B cell (primary cell): ENCODE measurements at regions not wholly inside any gene's neighbourhood (a gene's known extent, or its start where the extent isn't known, plus 50 kb on each side); places are given as distances from the start of the nearest gene placed in this dataset.

ENCODE experiments used
- ATAC-seq: fragments of 200-7000 bp; cut with Tn5 transposase; one replicate; pipeline ENCODE4 v1.10.0; 2021; ENCODE audit warnings: low read depth, mild to moderate bottlenecking, moderate number of reproducible peaks, moderate library complexity
- CTCF ChIA-PET: fragments of 350-600 bp; sonication (Branson Sonifier 250); formaldehyde crosslinking; loops from one replicate; lab custom pipeline; 2021; ENCODE audit warnings: antibody characterized with exemption, inconsistent platforms; lab: Charles Lee
- POLR2A ChIA-PET: fragments of 350-600 bp; sonication (Branson Sonifier 250); formaldehyde crosslinking; loops from one replicate; lab custom pipeline; 2021; ENCODE audit warnings: antibody characterized with exemption; lab: Charles Lee
- DNase-seq: peaks from one replicate; pipeline ENCODE4 v3.0.0; 2013
- H2AFZ ChIP-seq: 2 replicates; pipeline ENCODE4 v1.6.1; 2012; ENCODE audit warnings: mild to moderate bottlenecking, low read depth, low read length; ENCODE audit not compliant: insufficient read depth, poor library complexity, severe bottlenecking
- H3K27ac ChIP-seq, 2 donors: 1 replicate in 1 of 2; 2 replicates in 1 of 2; pipeline ENCODE4 v1.5.1; 2012 to 2013; ENCODE audit warnings: low read length in 2 of 2, mild to moderate bottlenecking in 2 of 2, moderate library complexity in 1 of 2
- H3K27me3 ChIP-seq, 4 experiments: fragments of 200-600 bp in 1 of 4; sonication (generic) in 1 of 4; replicated peaks in 1 of 4; 1 replicate in 2 of 4; 2 replicates in 2 of 4; pipeline versions ENCODE4 v1.6.1 to v1.7.0; 2013 to 2016; ENCODE audit warnings: low read length in 3 of 4, mild to moderate bottlenecking in 2 of 4, mixed read lengths in 1 of 4, moderate library complexity in 1 of 4; ENCODE audit not compliant: insufficient read depth in 4 of 4, control insufficient read depth in 3 of 4; ENCODE audit errors: control extremely low read depth in 1 of 4
- H3K36me3 ChIP-seq, 2 experiments: replicated peaks in 1 of 2; 1 replicate in 1 of 2; 2 replicates in 1 of 2; pipeline versions ENCODE4 v1.6.1 to v1.7.1; 2013; ENCODE audit warnings: low read length in 1 of 2; ENCODE audit not compliant: insufficient read depth in 2 of 2, control insufficient read depth in 1 of 2; ENCODE audit errors: control extremely low read depth in 1 of 2, extremely low read depth in 1 of 2
- H3K4me1 ChIP-seq, 2 donors: fragments of 200-600 bp in 1 of 2; sonication (generic) in 1 of 2; 1 replicate in 1 of 2; 2 replicates in 1 of 2; pipeline versions ENCODE4 v1.5.1 to v1.6.1; 2013 to 2017; ENCODE audit warnings: low read length in 2 of 2; ENCODE audit not compliant: control insufficient read depth in 2 of 2, insufficient read depth in 2 of 2
- H3K4me2 ChIP-seq: replicated peaks from 2 replicates; pipeline ENCODE3; 2012; ENCODE audit warnings: mild to moderate bottlenecking, low read depth, low read length; ENCODE audit not compliant: poor library complexity, severe bottlenecking
- H3K4me3 ChIP-seq, 5 experiments: fragments of 200-600 bp in 1 of 5; sonication (generic) in 1 of 5; 1 replicate in 3 of 5; 2 replicates in 2 of 5; pipeline versions ENCODE4 v1.5.1 to v1.7.0; 2011 to 2016; ENCODE audit warnings: low read length in 4 of 5, mild to moderate bottlenecking in 4 of 5, low read depth in 2 of 5, control low read depth in 1 of 5, moderate library complexity in 1 of 5; ENCODE audit not compliant: insufficient read depth in 1 of 5; ENCODE audit errors: control extremely low read depth in 1 of 5, extremely low read depth in 1 of 5
- H3K79me2 ChIP-seq: fragments of 200-600 bp; sonication (generic); one replicate; pipeline ENCODE4 v1.6.0; 2016; ENCODE audit warnings: low read length; ENCODE audit not compliant: control insufficient read depth, insufficient read depth
- H3K9ac ChIP-seq: fragments of 200-600 bp; sonication (generic); 2 replicates; pipeline ENCODE4 v1.6.1; 2017; ENCODE audit warnings: mild to moderate bottlenecking, low read length, moderate library complexity
- H3K9me3 ChIP-seq, 3 donors: one replicate each; pipeline versions ENCODE4 v1.6.1 to v1.7.1; 2013; ENCODE audit warnings: low read length in 2 of 3; ENCODE audit not compliant: control insufficient read depth in 2 of 3, insufficient read depth in 1 of 3; ENCODE audit errors: control extremely low read depth in 1 of 3
- H4K20me1 ChIP-seq: 2 replicates; pipeline ENCODE4 v1.6.0; 2012; ENCODE audit warnings: mild to moderate bottlenecking, low read length; ENCODE audit not compliant: insufficient read depth, control insufficient read depth, poor library complexity, severe bottlenecking
- H3K27ac Mint-ChIP-seq: one replicate; pipeline ENCODE4 v1.8.0; 2021; ENCODE audit warnings: mixed read lengths
- H3K27me3 Mint-ChIP-seq: one replicate; pipeline ENCODE4 v1.8.0; 2021; ENCODE audit warnings: mixed read lengths
- H3K4me1 Mint-ChIP-seq: one replicate; pipeline ENCODE4 v1.8.0; 2021; ENCODE audit warnings: mixed read lengths
- H3K4me3 Mint-ChIP-seq: one replicate; pipeline ENCODE4 v1.8.0; 2021; ENCODE audit warnings: mixed read lengths
- H3K9me3 Mint-ChIP-seq: one replicate; pipeline ENCODE4 v1.8.0; 2022; ENCODE audit warnings: mixed read lengths; ENCODE audit not compliant: insufficient read depth
- EZH2 ChIP-seq: IDR thresholded peaks from 2 replicates; pipeline ENCODE4 v1.6.1; 2012; ENCODE audit warnings: borderline replicate concordance, low read depth, mild to moderate bottlenecking, moderate library complexity, low read length; ENCODE audit not compliant: insufficient read depth, poor library complexity, severe bottlenecking
- WGBS: methylation state at CpG from one replicate; pipeline ENCODE4 v1.1.5; 2013; ENCODE audit warnings: missing lambda C conversion rate; ENCODE audit not compliant: insufficient coverage; 5-methylcytosine and 5-hydroxymethylcytosine counted together
- intact Hi-C: fragments of 100-400 bp; cut with micrococcal nuclease; formaldehyde crosslinking; loops from one replicate; pipeline ENCODE4 v1.10.0; 2022
- TF ChIP-seq, protein P1 (sequence below): fragments of 200-600 bp; IDR thresholded peaks from one replicate; pipeline ENCODE4 v1.8.0; 2022; ENCODE audit warnings: antibody characterized with exemption, mild to moderate bottlenecking

DNA sequence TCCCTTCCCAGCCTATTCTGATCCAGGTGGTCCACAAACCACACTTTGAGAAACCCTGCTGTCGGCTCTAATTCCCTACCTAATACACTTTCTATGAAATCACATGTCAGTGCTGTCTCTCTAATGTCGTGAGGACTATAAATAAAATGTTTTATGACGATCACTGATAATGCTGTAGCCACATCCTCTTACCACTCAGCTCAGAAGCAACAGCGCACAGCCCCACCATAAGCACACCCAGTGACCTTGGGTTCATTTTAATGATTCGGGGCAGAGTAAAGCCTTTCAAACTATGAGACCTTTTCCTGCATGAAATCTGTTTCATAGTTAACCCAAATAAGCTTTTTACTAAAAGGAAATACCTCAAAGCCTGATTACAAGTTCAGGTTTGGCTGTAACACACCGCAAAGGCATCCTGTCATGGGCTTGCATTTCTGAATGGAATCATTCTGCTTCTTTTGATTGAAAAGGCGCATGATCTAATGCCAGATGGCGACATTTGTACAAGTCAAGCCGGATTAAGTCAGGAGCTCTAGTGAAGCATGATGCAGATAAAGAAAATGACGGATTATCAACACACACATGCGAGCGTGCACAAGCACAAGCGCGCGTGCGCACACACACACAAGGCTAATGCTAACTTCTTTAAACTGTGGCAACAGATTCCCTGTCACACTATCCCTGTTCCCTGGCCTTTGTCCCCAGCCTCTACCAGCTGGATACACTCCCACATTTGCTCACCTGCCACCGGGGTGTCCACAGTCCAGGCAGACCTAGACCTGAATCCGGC lies 180.5 kb upstream of the PDE1C start:
- H3K4me3 Mint-ChIP-seq, result no peak overlapping the region
- H3K9me3 Mint-ChIP-seq, result no peaks in the 10 kb centered on the region
- Histone ChIP-seq H3K4me1 (no peaks in the 10 kb centered on the region), H3K4me2 (no peak overlapping the region), H3K9ac (no peak overlapping the region), H4K20me1 (no peaks in the 10 kb centered on the region), H3K27me3 (peaks cover 0 to 2% (median 0%) of the 10 kb centered on the region in 4 experiments), H2AFZ (no peak overlapping the region), H3K9me3 (no peaks in the 10 kb centered on the region), H3K79me2 (no peaks in the 10 kb centered on the region), H3K4me3 (no peak overlapping the region), H3K27ac (no peak overlapping the region), H3K36me3 (no peaks in the 10 kb centered on the region)
- no peak for DNase-seq
- POLR2A ChIA-PET, result no interaction called here
- WGBS, result 68% methylated on average over 11 of the region's 18 CpGs
- intact Hi-C loops, result no loop called here
- peaks cover 8% of the 10 kb centered on the region for H3K27me3 Mint-ChIP-seq
- no peak for ATAC-seq
- TF ChIP-seq, protein P1, sequence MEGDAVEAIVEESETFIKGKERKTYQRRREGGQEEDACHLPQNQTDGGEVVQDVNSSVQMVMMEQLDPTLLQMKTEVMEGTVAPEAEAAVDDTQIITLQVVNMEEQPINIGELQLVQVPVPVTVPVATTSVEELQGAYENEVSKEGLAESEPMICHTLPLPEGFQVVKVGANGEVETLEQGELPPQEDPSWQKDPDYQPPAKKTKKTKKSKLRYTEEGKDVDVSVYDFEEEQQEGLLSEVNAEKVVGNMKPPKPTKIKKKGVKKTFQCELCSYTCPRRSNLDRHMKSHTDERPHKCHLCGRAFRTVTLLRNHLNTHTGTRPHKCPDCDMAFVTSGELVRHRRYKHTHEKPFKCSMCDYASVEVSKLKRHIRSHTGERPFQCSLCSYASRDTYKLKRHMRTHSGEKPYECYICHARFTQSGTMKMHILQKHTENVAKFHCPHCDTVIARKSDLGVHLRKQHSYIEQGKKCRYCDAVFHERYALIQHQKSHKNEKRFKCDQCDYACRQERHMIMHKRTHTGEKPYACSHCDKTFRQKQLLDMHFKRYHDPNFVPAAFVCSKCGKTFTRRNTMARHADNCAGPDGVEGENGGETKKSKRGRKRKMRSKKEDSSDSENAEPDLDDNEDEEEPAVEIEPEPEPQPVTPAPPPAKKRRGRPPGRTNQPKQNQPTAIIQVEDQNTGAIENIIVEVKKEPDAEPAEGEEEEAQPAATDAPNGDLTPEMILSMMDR, result no peak
- no peak for TF ChIP-seq EZH2
- no peaks in the 10 kb centered on the region for H3K4me1 Mint-ChIP-seq
- CTCF ChIA-PET, result no interaction called here
- H3K27ac Mint-ChIP-seq, result no peak overlapping the region

DNA sequence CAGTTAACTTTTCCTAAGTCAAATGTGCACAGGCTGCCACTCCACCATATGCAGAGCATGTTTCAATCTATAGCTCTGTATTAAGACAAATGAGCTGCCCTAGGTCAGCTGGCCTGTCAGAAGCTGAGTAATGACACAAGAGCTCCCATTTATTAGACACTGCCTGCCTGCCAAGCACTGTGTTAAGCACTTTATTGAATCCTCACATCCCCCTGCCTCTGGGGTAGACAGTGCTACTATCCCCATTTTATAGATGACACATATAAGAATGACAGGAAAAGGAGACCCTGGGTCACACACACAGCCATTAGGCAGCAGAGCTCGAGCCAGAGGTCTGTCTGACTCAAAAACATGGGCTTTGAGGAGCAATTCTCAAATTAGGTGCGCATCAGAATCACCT lies 179.8 kb upstream of the PDE1C start:
- no peaks in the 10 kb centered on the region for H3K79me2 ChIP-seq
- H3K27ac ChIP-seq, result no peak overlapping the region
- TF ChIP-seq, protein P1, result no peak
- TF ChIP-seq EZH2, result no peak
- intact Hi-C loops, result no loop called here
- Mint-ChIP-seq H3K27me3 (peaks cover 8% of the 10 kb centered on the region), H3K27ac (no peak overlapping the region), H3K9me3 (no peaks in the 10 kb centered on the region), H3K4me3 (no peak overlapping the region), H3K4me1 (no peaks in the 10 kb centered on the region)
- H3K4me2 ChIP-seq, result no peak overlapping the region
- H3K9ac ChIP-seq, result no peak overlapping the region
- H3K27me3 ChIP-seq, result peaks cover 0 to 2% (median 0%) of the 10 kb centered on the region in 4 experiments
- no peaks in the 10 kb centered on the region for H3K4me1 ChIP-seq
- ATAC-seq, result no peak
- ChIA-PET CTCF (no interaction called here), POLR2A (no interaction called here)
- no peak overlapping the region for H3K4me3 ChIP-seq
- no peak for DNase-seq
- H2AFZ ChIP-seq, result no peak overlapping the region
- no peaks in the 10 kb centered on the region for H3K9me3 ChIP-seq
- no peaks in the 10 kb centered on the region for H4K20me1 ChIP-seq
- H3K36me3 ChIP-seq, result no peaks in the 10 kb centered on the region
- 70% methylated on average over 2 of the region's 2 CpGs for WGBS
